H9 (cell line): ENCODE measurements at regions not wholly inside any gene's neighbourhood (a gene's known extent, or its start where the extent isn't known, plus 50 kb on each side); places are given as distances from the start of the nearest gene placed in this dataset.

Experiments
- DNase-seq: peaks from one replicate; pipeline ENCODE4 v3.0.0-alpha.2; 2017
- H2AFZ ChIP-seq: one replicate; pipeline ENCODE4 v1.6.1; 2013; ENCODE audit warnings: mild to moderate bottlenecking, low read length, control low read depth, moderate library complexity
- H2AK5ac ChIP-seq: 2 replicates; pipeline ENCODE4 v1.6.1; 2013; ENCODE audit warnings: low read length, control low read depth, mixed read lengths; ENCODE audit not compliant: insufficient read length
- H2BK120ac ChIP-seq: one replicate; pipeline ENCODE4 v1.6.1; 2013; ENCODE audit warnings: low read depth, mild to moderate bottlenecking, low read length, control low read depth, inconsistent platforms; ENCODE audit not compliant: poor library complexity, severe bottlenecking
- H2BK12ac ChIP-seq: 2 replicates; pipeline ENCODE4 v1.6.1; 2013; ENCODE audit warnings: low read length, control low read depth, mixed read lengths, low read depth; ENCODE audit not compliant: insufficient read length
- H2BK15ac ChIP-seq: 2 replicates; pipeline ENCODE4 v1.6.1; 2013; ENCODE audit warnings: low read depth, low read length, control low read depth
- H2BK20ac ChIP-seq: one replicate; pipeline ENCODE4 v1.6.1; 2013; ENCODE audit warnings: low read depth, mild to moderate bottlenecking, low read length, control low read depth, inconsistent platforms; ENCODE audit not compliant: poor library complexity, severe bottlenecking
- H2BK5ac ChIP-seq: 2 replicates; pipeline ENCODE4 v1.6.1; 2013; ENCODE audit warnings: low read length, control low read depth, mixed read lengths; ENCODE audit not compliant: insufficient read length
- H3K14ac ChIP-seq: 2 replicates; pipeline ENCODE4 v1.6.1; 2013; ENCODE audit warnings: low read length, control low read depth; ENCODE audit not compliant: insufficient read depth
- H3K18ac ChIP-seq: 2 replicates; pipeline ENCODE4 v1.6.1; 2013; ENCODE audit warnings: low read depth, mild to moderate bottlenecking, mixed read lengths, low read length, control low read depth; ENCODE audit not compliant: insufficient read length
- H3K23ac ChIP-seq: 2 replicates; pipeline ENCODE4 v1.6.1; 2013; ENCODE audit warnings: low read length, control low read depth, mixed read lengths, low read depth; ENCODE audit not compliant: insufficient read length
- H3K23me2 ChIP-seq: 2 replicates; pipeline ENCODE4 v1.6.1; 2013; ENCODE audit warnings: low read depth, mild to moderate bottlenecking, mixed read lengths, low read length, control low read depth; ENCODE audit not compliant: insufficient read length, poor library complexity, severe bottlenecking
- H3K27ac ChIP-seq: 2 replicates; pipeline ENCODE4 v1.5.1; 2013; ENCODE audit warnings: low read length, control low read depth, mixed read lengths, low read depth; ENCODE audit not compliant: insufficient read length
- H3K27me3 ChIP-seq: 2 replicates; pipeline ENCODE4 v1.6.1; 2013; ENCODE audit warnings: low read length, control low read depth, inconsistent platforms; ENCODE audit not compliant: insufficient read depth
- H3K4ac ChIP-seq: 2 replicates; pipeline ENCODE4 v1.6.1; 2013; ENCODE audit warnings: low read depth, mild to moderate bottlenecking, control low read depth, inconsistent platforms, low read length, moderate library complexity
- H3K4me1 ChIP-seq: 2 replicates; pipeline ENCODE4 v1.6.1; 2013; ENCODE audit warnings: low read length, control low read depth, inconsistent platforms; ENCODE audit not compliant: insufficient read depth
- H3K4me2 ChIP-seq: 2 replicates; pipeline ENCODE4 v1.6.1; 2013; ENCODE audit warnings: low read length, control low read depth, mixed read lengths; ENCODE audit not compliant: insufficient read length, insufficient read depth
- H3K56ac ChIP-seq: 2 replicates; pipeline ENCODE4 v1.6.1; 2013; ENCODE audit warnings: low read depth, mild to moderate bottlenecking, mixed read lengths, low read length, control low read depth; ENCODE audit not compliant: insufficient read length
- H3K79me1 ChIP-seq: 2 replicates; pipeline ENCODE4 v1.6.1; 2013; ENCODE audit warnings: low read depth, mild to moderate bottlenecking, moderate library complexity, low read length, control low read depth, inconsistent platforms; ENCODE audit not compliant: insufficient read depth, poor library complexity, severe bottlenecking
- H3K79me2 ChIP-seq: 2 replicates; pipeline ENCODE4 v1.6.1; 2013; ENCODE audit warnings: low read length, control low read depth, inconsistent platforms; ENCODE audit not compliant: insufficient read depth
- H3K9ac ChIP-seq: 2 replicates; pipeline ENCODE4 v1.6.1; 2013; ENCODE audit warnings: low read length, control low read depth, mixed read lengths; ENCODE audit not compliant: insufficient read length; ENCODE audit errors: extremely low read depth
- H3K9me3 ChIP-seq: one replicate; pipeline ENCODE4 v1.6.1; 2013; ENCODE audit warnings: low read depth, low read length, inconsistent platforms; ENCODE audit not compliant: control insufficient read depth
- H3T11ph ChIP-seq: one replicate; pipeline ENCODE4 v1.6.1; 2013; ENCODE audit warnings: mild to moderate bottlenecking, low read length, control low read depth, inconsistent platforms
- H4K20me1 ChIP-seq: one replicate; pipeline ENCODE4 v1.6.1; 2013; ENCODE audit not compliant: control insufficient read depth, insufficient read length, insufficient read depth
- H4K5ac ChIP-seq: 2 replicates; pipeline ENCODE4 v1.6.1; 2013; ENCODE audit warnings: low read depth, mild to moderate bottlenecking, mixed read lengths, low read length, control low read depth; ENCODE audit not compliant: insufficient read length
- H4K8ac ChIP-seq: replicated peaks from 2 replicates; pipeline ENCODE4 v1.6.1; 2013; ENCODE audit warnings: low read length, control low read depth, mixed read lengths, low read depth; ENCODE audit not compliant: insufficient read length
- H4K91ac ChIP-seq: 2 replicates; pipeline ENCODE4 v1.6.1; 2013; ENCODE audit warnings: low read depth, mild to moderate bottlenecking, moderate library complexity, mixed read lengths, low read length, control low read depth; ENCODE audit not compliant: insufficient read length
- H3K27ac Mint-ChIP-seq, 3 experiments: 2 replicates in 2 of 3; 3 replicates in 1 of 3; pipeline ENCODE4 v1.8.0; 2020 to 2021; ENCODE audit warnings: mixed read lengths in 3 of 3, mild to moderate bottlenecking in 1 of 3, moderate library complexity in 1 of 3
- H3K27me3 Mint-ChIP-seq: 2 replicates; pipeline ENCODE4 v1.8.0; 2021; ENCODE audit warnings: low read depth, mild to moderate bottlenecking, moderate library complexity, mixed read lengths
- H3K36me3 Mint-ChIP-seq, 3 experiments: 2 replicates in 2 of 3; 3 replicates in 1 of 3; pipeline ENCODE4 v1.8.0; 2020 to 2021; ENCODE audit warnings: low read depth in 3 of 3, mixed read lengths in 3 of 3; ENCODE audit not compliant: insufficient read depth in 1 of 3
- H3K4me1 Mint-ChIP-seq, 2 experiments: 2 replicates each; pipeline ENCODE4 v1.8.0; 2020; ENCODE audit warnings: mixed read lengths in 2 of 2
- H3K4me3 Mint-ChIP-seq, 2 experiments: 2 replicates in 1 of 2; 3 replicates in 1 of 2; pipeline ENCODE4 v1.8.0; 2020 to 2021; ENCODE audit warnings: mild to moderate bottlenecking in 2 of 2, mixed read lengths in 2 of 2, moderate library complexity in 1 of 2
- H3K9me3 Mint-ChIP-seq, 2 experiments: 2 replicates in 1 of 2; 3 replicates in 1 of 2; pipeline ENCODE4 v1.8.0; 2020; ENCODE audit warnings: mild to moderate bottlenecking in 2 of 2, mixed read lengths in 2 of 2, moderate library complexity in 1 of 2
- CTCF ChIP-seq: fragments of 200-600 bp; sonication (generic); conservative IDR thresholded peaks from 3 replicates; pipeline ENCODE4 v1.8.0; 2021; ENCODE audit warnings: antibody characterized with exemption, mild to moderate bottlenecking
- WGBS: extraction: QIAGEN DNeasy Blood & Tissue Kit; methylation state at CpG from one replicate; pipeline ENCODE4 v1.1.7; 2013; ENCODE audit warnings: missing lambda C conversion rate, low lambda C conversion rate, mixed read lengths; ENCODE audit not compliant: insufficient read length; ENCODE audit errors: extremely low coverage; 5-methylcytosine and 5-hydroxymethylcytosine counted together

- Mint-ChIP-seq H3K36me3 (peaks cover 0 to 6% (median 2%) of the 10 kb centered on the region in 3 experiments; a peak in 4 of 7 replicates), H3K27me3 (no peaks in the 10 kb centered on the region), H3K4me3 (no peak overlapping the region), H3K4me1 (peaks cover 28 to 35% of the 10 kb centered on the region in 2 experiments), H3K9me3 (0 out of 5 replicates have a peak, but pooled peaks cover 0 to 2% of the 10 kb centered on the region in 2 experiments), H3K27ac (no peak overlapping the region)
- no peaks in the 10 kb centered on the region; the same call in 1 of the 2 replicates for H3K4me1 ChIP-seq
- no peaks in the 10 kb centered on the region for H3K23me2 ChIP-seq
- H3K56ac ChIP-seq, result no peak overlapping the region
- no peak overlapping the region for H2BK12ac ChIP-seq
- no peak overlapping the region for H2BK20ac ChIP-seq
- no peaks in the 10 kb centered on the region for H3K27me3 ChIP-seq
- no peak overlapping the region for H3K27ac ChIP-seq
- no peak overlapping the region for H3K23ac ChIP-seq
- no peak for TF ChIP-seq CTCF
- no peak overlapping the region for H4K91ac ChIP-seq
- H2BK120ac ChIP-seq, result no peak overlapping the region
- H2BK15ac ChIP-seq, result no peak overlapping the region
- no peaks in the 10 kb centered on the region for H3K9me3 ChIP-seq
- no peaks in the 10 kb centered on the region for H3K79me2 ChIP-seq
- no peak overlapping the region for H2AFZ ChIP-seq
- DNase-seq, result no peak
- no peak overlapping the region for H4K5ac ChIP-seq
- H3T11ph ChIP-seq, result no peak overlapping the region
- H3K4ac ChIP-seq, result no peak overlapping the region
- H3K79me1 ChIP-seq, result no peaks in the 10 kb centered on the region
- no peak overlapping the region for H2AK5ac ChIP-seq
- no CpG with 5 or more reads among the region's 3 CpGs for WGBS
- H3K18ac ChIP-seq, result no peak overlapping the region
- H4K20me1 ChIP-seq, result no peaks in the 10 kb centered on the region
- no peak overlapping the region for H3K4me2 ChIP-seq
- no peak overlapping the region for H3K14ac ChIP-seq
- H3K9ac ChIP-seq, result no peak overlapping the region
- no peak overlapping the region for H2BK5ac ChIP-seq
- H4K8ac ChIP-seq, result no peak overlapping the region
These were observed 812.7 kb upstream of the COBL start for GRCh38 chr7:52129278-52129677.
